Osteocyte (in vitro differentiated cells): ENCODE measurements at regions not wholly inside any gene's neighbourhood (a gene's known extent, or its start where the extent isn't known, plus 50 kb on each side); places are given as distances from the start of the nearest gene placed in this dataset.
"Not testable (repeated sequence)": the region's sequence is repeated elsewhere in the genome, so short reads cannot be mapped to it uniquely, and the experiment has no call there.

ENCODE experiments used
- DNase-seq: peaks from one replicate; pipeline ENCODE4 v3.0.0; 2021; ENCODE audit warnings: mixed read lengths; ENCODE audit not compliant: unreplicated experiment; ENCODE audit errors: extremely low spot score
- H3K27ac Mint-ChIP-seq: one replicate; pipeline ENCODE4 v1.8.0; 2021; ENCODE audit warnings: mild to moderate bottlenecking, mixed read lengths; ENCODE audit not compliant: unreplicated experiment
- H3K27me3 Mint-ChIP-seq: one replicate; pipeline ENCODE4 v1.8.0; 2021; ENCODE audit warnings: mixed read lengths; ENCODE audit not compliant: unreplicated experiment
- H3K36me3 Mint-ChIP-seq: one replicate; pipeline ENCODE4 v1.8.0; 2021; ENCODE audit warnings: mixed read lengths; ENCODE audit not compliant: unreplicated experiment
- H3K4me1 Mint-ChIP-seq: one replicate; pipeline ENCODE4 v1.8.0; 2021; ENCODE audit warnings: mixed read lengths; ENCODE audit not compliant: unreplicated experiment
- H3K4me3 Mint-ChIP-seq: one replicate; pipeline ENCODE4 v1.8.0; 2021; ENCODE audit warnings: mild to moderate bottlenecking, moderate library complexity, mixed read lengths; ENCODE audit not compliant: unreplicated experiment
- H3K9me3 Mint-ChIP-seq: one replicate; pipeline ENCODE4 v1.8.0; 2021; ENCODE audit warnings: mixed read lengths; ENCODE audit not compliant: unreplicated experiment
- CTCF ChIP-seq: fragments of 200-600 bp; sonication (generic); IDR thresholded peaks from 2 replicates; pipeline ENCODE4 v1.5.0; 2021; ENCODE audit warnings: antibody characterized with exemption, mild to moderate bottlenecking, moderate library complexity

- Mint-ChIP-seq H3K9me3 (peaks cover 12% of the 10 kb centered on the region), H3K4me3 (no peak overlapping the region), H3K27ac (no peak overlapping the region), H3K4me1 (peaks cover 10% of the 10 kb centered on the region), H3K36me3 (peaks cover 2% of the 10 kb centered on the region), H3K27me3 (no peaks in the 10 kb centered on the region)
- DNase-seq: no peak
- TF ChIP-seq CTCF: no peak
These were observed 115.3 kb upstream of the RUNX1 start for GRCh38 chr21:35164380-35164779.

GRCh38 chr21:35163411-35163810 lies 114.3 kb upstream of the RUNX1 start:
- Mint-ChIP-seq H3K27me3 (no peaks in the 10 kb centered on the region), H3K9me3 (peaks cover 17% of the 10 kb centered on the region), H3K4me1 (peaks cover 11% of the 10 kb centered on the region), H3K27ac (no peak overlapping the region), H3K36me3 (peaks cover 2% of the 10 kb centered on the region), H3K4me3 (no peak overlapping the region)
- no peak for TF ChIP-seq CTCF
- DNase-seq: no peak

GRCh38 chr21:35162831-35163230 lies 113.7 kb upstream of the RUNX1 start:
- Mint-ChIP-seq H3K4me3 (no peak overlapping the region), H3K36me3 (peaks cover 2% of the 10 kb centered on the region), H3K9me3 (peaks cover 17% of the 10 kb centered on the region), H3K27me3 (no peaks in the 10 kb centered on the region), H3K4me1 (peaks cover 11% of the 10 kb centered on the region), H3K27ac (no peak overlapping the region)
- no peak for TF ChIP-seq CTCF
- no peak for DNase-seq

- Mint-ChIP-seq H3K4me1 (peaks cover 11% of the 10 kb centered on the region), H3K36me3 (peaks cover 2% of the 10 kb centered on the region), H3K4me3 (no peak overlapping the region), H3K27me3 (no peaks in the 10 kb centered on the region), H3K27ac (no peak overlapping the region), H3K9me3 (peaks cover 20% of the 10 kb centered on the region)
- no peak for TF ChIP-seq CTCF
- no peak for DNase-seq
These were observed 110.8 kb upstream of the RUNX1 start for GRCh38 chr21:35159881-35160280.

- not testable (repeated sequence) for H3K4me1 Mint-ChIP-seq, H3K4me3 Mint-ChIP-seq, H3K27me3 Mint-ChIP-seq, DNase-seq, H3K27ac Mint-ChIP-seq, H3K36me3 Mint-ChIP-seq
- peaks cover 20% of the 10 kb centered on the region for H3K9me3 Mint-ChIP-seq
These were observed 108.3 kb upstream of the RUNX1 start for GRCh38 chr21:35157374-35157773.
